ENCODE measurements at regions not wholly inside any gene's neighbourhood (a gene's known extent, or its start where the extent isn't known, plus 50 kb on each side); places are given as distances from the start of the nearest gene placed in this dataset.

- no peaks in the 10 kb centered on the region for H3K27me3 ChIP-seq (ENCODE audit: control insufficient read depth, insufficient read depth, low read length)
- H3K36me3 ChIP-seq (ENCODE audit: control insufficient read depth, insufficient read depth, low read length) = no peaks in the 10 kb centered on the region
- peak; percentile 37 for DNase-seq (ENCODE audit: low read depth)
- FAIRE-seq = no peak
- TF ChIP-seq CTCF (IDR thresholded peaks at IDR 0.05; ENCODE audit: insufficient read depth, low read length, severe bottlenecking) = no peak
- H3K4me3 ChIP-seq (ENCODE audit: low read depth, low read length) = no peak overlapping the region
These were observed 66.7 kb upstream of the RIPOR2 start for GRCh38 chr6:25002326-25003091.

GRCh38 chr6:25004357-25004756 is 68.6 kb upstream of the RIPOR2 start:
- H3K4me3 ChIP-seq (ENCODE audit: low read depth, low read length) = no peak overlapping the region
- DNase-seq (ENCODE audit: low read depth) (no peak), FAIRE-seq (no peak)

GRCh38 chr6:25005010-25005409 is 69.2 kb upstream of the RIPOR2 start:
- no peak for TF ChIP-seq CTCF (IDR thresholded peaks at IDR 0.05; ENCODE audit: insufficient read depth, low read length, severe bottlenecking)
- DNase-seq (ENCODE audit: low read depth) = no peak
- no peak overlapping the region for H3K4me3 ChIP-seq (ENCODE audit: low read depth, low read length)
- no peaks in the 10 kb centered on the region for H3K27me3 ChIP-seq (ENCODE audit: control insufficient read depth, insufficient read depth, low read length)
- FAIRE-seq = no peak
- H3K36me3 ChIP-seq (ENCODE audit: control insufficient read depth, insufficient read depth, low read length) = no peaks in the 10 kb centered on the region

More at GRCh38 chr6:25004357-25004756, 68.6 kb upstream of the RIPOR2 start:
- no peak for TF ChIP-seq CTCF (IDR thresholded peaks at IDR 0.05; ENCODE audit: insufficient read depth, low read length, severe bottlenecking)
- H3K36me3 ChIP-seq (ENCODE audit: control insufficient read depth, insufficient read depth, low read length) = no peaks in the 10 kb centered on the region
- H3K27me3 ChIP-seq (ENCODE audit: control insufficient read depth, insufficient read depth, low read length) = no peaks in the 10 kb centered on the region

- Histone ChIP-seq H3K4me3 (ENCODE audit: low read depth, low read length) (no peak overlapping the region), H3K27me3 (ENCODE audit: control insufficient read depth, insufficient read depth, low read length) (no peaks in the 10 kb centered on the region), H3K36me3 (ENCODE audit: control insufficient read depth, insufficient read depth, low read length) (no peaks in the 10 kb centered on the region)
- no peak for TF ChIP-seq CTCF (IDR thresholded peaks at IDR 0.05; ENCODE audit: insufficient read depth, low read length, severe bottlenecking)
- DNase-seq (ENCODE audit: low read depth) (no peak), FAIRE-seq (no peak)
These were observed 70.3 kb upstream of the RIPOR2 start for GRCh38 chr6:25006075-25006474.

- no peak for TF ChIP-seq CTCF (IDR thresholded peaks at IDR 0.05; ENCODE audit: insufficient read depth, low read length, severe bottlenecking)
- Histone ChIP-seq H3K27me3 (ENCODE audit: control insufficient read depth, insufficient read depth, low read length) (no peaks in the 10 kb centered on the region), H3K4me3 (ENCODE audit: low read depth, low read length) (no peak overlapping the region), H3K36me3 (ENCODE audit: control insufficient read depth, insufficient read depth, low read length) (no peaks in the 10 kb centered on the region)
- peak; percentile 77 for DNase-seq (ENCODE audit: low read depth)
- no peak for FAIRE-seq
These were observed 70.8 kb upstream of the RIPOR2 start for GRCh38 chr6:25006565-25007001.

GRCh38 chr6:25007269-25007699 is 71.5 kb upstream of the RIPOR2 start:
- no peaks in the 10 kb centered on the region for H3K27me3 ChIP-seq (ENCODE audit: control insufficient read depth, insufficient read depth, low read length)
- DNase-seq (ENCODE audit: low read depth) (no peak), FAIRE-seq (no peak)
- TF ChIP-seq CTCF (IDR thresholded peaks at IDR 0.05; ENCODE audit: insufficient read depth, low read length, severe bottlenecking) = no peak
- H3K36me3 ChIP-seq (ENCODE audit: control insufficient read depth, insufficient read depth, low read length) = no peaks in the 10 kb centered on the region
- no peak overlapping the region for H3K4me3 ChIP-seq (ENCODE audit: low read depth, low read length)

Data from bronchial epithelial cell (primary cell).